Osteoblast (primary cell): ENCODE measurements at regions not wholly inside any gene's neighbourhood (a gene's known extent, or its start where the extent isn't known, plus 50 kb on each side); places are given as distances from the start of the nearest gene placed in this dataset.

Experiments
- DNase-seq: peaks from one replicate; pipeline ENCODE4 v3.0.0; 2011; ENCODE audit warnings: low spot score, mixed read lengths; ENCODE audit not compliant: insufficient read length; ENCODE audit errors: missing footprints
- H2AFZ ChIP-seq: 2 replicates; pipeline ENCODE4 v1.6.0; 2011; ENCODE audit warnings: mild to moderate bottlenecking, low read length
- H3K27ac ChIP-seq: 2 replicates; pipeline ENCODE4 v1.5.1; 2011; ENCODE audit warnings: mild to moderate bottlenecking, low read depth, low read length, moderate library complexity
- H3K27me3 ChIP-seq: 2 replicates; pipeline ENCODE4 v1.6.0; 2012; ENCODE audit warnings: mild to moderate bottlenecking, control low read depth, inconsistent platforms, low read length, moderate library complexity; ENCODE audit not compliant: insufficient read depth
- H3K36me3 ChIP-seq: 2 replicates; pipeline ENCODE4 v1.5.1; 2011; ENCODE audit warnings: mild to moderate bottlenecking, low read length, control low read depth, moderate library complexity; ENCODE audit not compliant: insufficient read depth
- H3K4me1 ChIP-seq: 2 replicates; pipeline ENCODE4 v1.5.1; 2011; ENCODE audit warnings: mild to moderate bottlenecking, low read length, control low read depth, moderate library complexity; ENCODE audit not compliant: insufficient read depth
- H3K4me2 ChIP-seq: 2 replicates; pipeline ENCODE4 v1.6.0; 2011; ENCODE audit warnings: mild to moderate bottlenecking, low read length; ENCODE audit not compliant: insufficient read depth
- H3K4me3 ChIP-seq: fragments of 200-600 bp; sonication (generic); 3 replicates; pipeline ENCODE4 v1.5.1; 2012; ENCODE audit warnings: mild to moderate bottlenecking, low read length, inconsistent platforms; ENCODE audit not compliant: insufficient read depth
- H3K79me2 ChIP-seq: 2 replicates; pipeline ENCODE4 v1.6.0; 2012; ENCODE audit warnings: mild to moderate bottlenecking, low read length, control low read depth, inconsistent platforms; ENCODE audit not compliant: insufficient read depth
- H3K9me3 ChIP-seq: 2 replicates; pipeline ENCODE4 v1.5.1; 2011; ENCODE audit warnings: low read depth, low read length, control low read depth
- H4K20me1 ChIP-seq: 2 replicates; pipeline ENCODE4 v1.6.0; 2012; ENCODE audit warnings: mild to moderate bottlenecking, low read length, control low read depth; ENCODE audit not compliant: insufficient read depth
- TF ChIP-seq, protein P1 (sequence below): IDR thresholded peaks from 2 replicates; pipeline ENCODE4 v1.5.1; 2011; ENCODE audit warnings: mild to moderate bottlenecking, low read depth, low read length, moderate library complexity; ENCODE audit errors: extremely low read depth

GRCh38 chr5:10133830-10134229 lies 115.9 kb downstream of the ATPSCKMT start:
- Histone ChIP-seq H3K4me2 (no peak overlapping the region), H3K27me3 (no peaks in the 10 kb centered on the region), H3K27ac (no peak overlapping the region), H3K4me1 (peaks cover 1% of the 10 kb centered on the region), H3K4me3 (no peak overlapping the region), H4K20me1 (no peaks in the 10 kb centered on the region), H3K79me2 (no peaks in the 10 kb centered on the region), H2AFZ (no peak overlapping the region), H3K9me3 (no peaks in the 10 kb centered on the region), H3K36me3 (no peaks in the 10 kb centered on the region)
- TF ChIP-seq, protein P1, sequence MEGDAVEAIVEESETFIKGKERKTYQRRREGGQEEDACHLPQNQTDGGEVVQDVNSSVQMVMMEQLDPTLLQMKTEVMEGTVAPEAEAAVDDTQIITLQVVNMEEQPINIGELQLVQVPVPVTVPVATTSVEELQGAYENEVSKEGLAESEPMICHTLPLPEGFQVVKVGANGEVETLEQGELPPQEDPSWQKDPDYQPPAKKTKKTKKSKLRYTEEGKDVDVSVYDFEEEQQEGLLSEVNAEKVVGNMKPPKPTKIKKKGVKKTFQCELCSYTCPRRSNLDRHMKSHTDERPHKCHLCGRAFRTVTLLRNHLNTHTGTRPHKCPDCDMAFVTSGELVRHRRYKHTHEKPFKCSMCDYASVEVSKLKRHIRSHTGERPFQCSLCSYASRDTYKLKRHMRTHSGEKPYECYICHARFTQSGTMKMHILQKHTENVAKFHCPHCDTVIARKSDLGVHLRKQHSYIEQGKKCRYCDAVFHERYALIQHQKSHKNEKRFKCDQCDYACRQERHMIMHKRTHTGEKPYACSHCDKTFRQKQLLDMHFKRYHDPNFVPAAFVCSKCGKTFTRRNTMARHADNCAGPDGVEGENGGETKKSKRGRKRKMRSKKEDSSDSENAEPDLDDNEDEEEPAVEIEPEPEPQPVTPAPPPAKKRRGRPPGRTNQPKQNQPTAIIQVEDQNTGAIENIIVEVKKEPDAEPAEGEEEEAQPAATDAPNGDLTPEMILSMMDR = peak; percentile 6
- DNase-seq = no peak

- TF ChIP-seq, protein P1 = no peak
- Histone ChIP-seq H2AFZ (peak overlapping the region; percentile 66), H3K4me2 (no peak overlapping the region), H3K9me3 (no peaks in the 10 kb centered on the region), H4K20me1 (no peaks in the 10 kb centered on the region), H3K79me2 (no peaks in the 10 kb centered on the region), H3K27ac (no peak overlapping the region), H3K4me1 (no peaks in the 10 kb centered on the region), H3K36me3 (no peaks in the 10 kb centered on the region), H3K27me3 (no peaks in the 10 kb centered on the region), H3K4me3 (no peak overlapping the region)
- DNase-seq = no peak
Measured at GRCh38 chr5:10130881-10131280, 118.8 kb downstream of the ATPSCKMT start.

DNA sequence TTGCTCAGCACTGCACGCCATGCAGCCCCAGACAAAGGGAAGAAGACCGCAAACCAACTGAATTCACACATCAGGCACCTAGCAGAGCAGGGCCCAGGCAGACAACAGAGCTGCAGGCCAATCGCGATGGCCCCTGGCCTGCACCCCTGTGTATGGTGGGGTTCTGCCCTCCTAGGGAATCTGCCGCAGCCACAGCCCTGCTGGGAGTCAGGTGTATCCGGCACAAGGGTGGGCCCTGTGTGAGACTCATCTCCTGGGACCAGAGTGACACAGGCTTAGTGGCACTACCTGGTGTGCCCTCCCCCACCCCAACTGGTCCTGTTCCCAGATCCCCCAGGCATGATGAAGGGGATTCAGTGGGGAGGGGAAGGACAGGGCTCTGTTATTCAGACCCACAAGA lies 122.8 kb downstream of the ATPSCKMT start:
- no peaks in the 10 kb centered on the region for H3K4me1 ChIP-seq
- H2AFZ ChIP-seq = no peak overlapping the region
- H3K4me2 ChIP-seq = no peak overlapping the region
- no peaks in the 10 kb centered on the region for H3K36me3 ChIP-seq
- no peaks in the 10 kb centered on the region for H3K9me3 ChIP-seq
- DNase-seq = no peak
- TF ChIP-seq, protein P1 = no peak
- no peaks in the 10 kb centered on the region for H3K27me3 ChIP-seq
- H3K79me2 ChIP-seq = no peaks in the 10 kb centered on the region
- H4K20me1 ChIP-seq = no peaks in the 10 kb centered on the region
- H3K4me3 ChIP-seq = no peak overlapping the region
- H3K27ac ChIP-seq = no peak overlapping the region

DNA sequence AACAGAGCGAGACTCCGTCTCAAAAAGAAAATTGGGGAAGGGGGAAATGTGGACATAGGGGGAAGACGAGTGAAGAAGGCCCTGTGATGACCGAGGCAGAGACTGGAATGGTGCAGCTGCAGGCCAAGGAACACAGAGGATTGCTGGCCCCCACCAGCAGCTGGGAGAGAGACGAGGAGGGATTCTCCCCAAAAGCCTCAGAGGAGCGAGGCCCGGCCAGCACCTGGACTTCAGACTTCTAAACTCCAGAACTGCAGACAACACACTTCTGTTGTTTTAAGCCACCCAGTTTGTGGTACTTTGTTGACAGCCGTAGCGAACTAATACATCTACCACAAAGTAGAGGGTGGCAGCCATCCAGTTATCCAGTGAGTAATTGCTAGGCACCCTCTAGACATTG lies 124.6 kb downstream of the ATPSCKMT start:
- Histone ChIP-seq H4K20me1 (no peaks in the 10 kb centered on the region), H3K36me3 (no peaks in the 10 kb centered on the region), H3K27ac (no peak overlapping the region), H3K4me2 (no peak overlapping the region), H3K27me3 (no peaks in the 10 kb centered on the region), H3K4me3 (no peak overlapping the region), H2AFZ (no peak overlapping the region), H3K79me2 (no peaks in the 10 kb centered on the region), H3K4me1 (no peaks in the 10 kb centered on the region), H3K9me3 (no peaks in the 10 kb centered on the region)
- TF ChIP-seq, protein P1 = no peak
- no peak for DNase-seq
